ENCODE measurements at regions not wholly inside any gene's neighbourhood (a gene's known extent, or its start where the extent isn't known, plus 50 kb on each side); places are given as distances from the start of the nearest gene placed in this dataset.

- intact Hi-C loops (cut with DNase I): no loop called here
- H3K4me3 ChIP-seq: no peak overlapping the region
- ATAC-seq (no peak), DNase-seq (no peak)
- no peaks in the 10 kb centered on the region for H3K36me3 ChIP-seq
- no peaks in the 10 kb centered on the region for H3K27me3 ChIP-seq
- no peaks in the 10 kb centered on the region for H3K9me3 ChIP-seq
- H3K4me1 ChIP-seq: no peaks in the 10 kb centered on the region
- H3K27ac ChIP-seq: no peak overlapping the region
- TF ChIP-seq CTCF (IDR thresholded peaks at IDR 0.05): no peak
Observed at GRCh38 chr2:198710562-198710961, 747.2 kb downstream of the SATB2 start.

GRCh38 chr2:198706476-198707082 lies 751.2 kb downstream of the SATB2 start:
- no peak overlapping the region for H3K4me3 ChIP-seq
- ATAC-seq: no peak
- intact Hi-C loops (cut with DNase I): no loop called here

GRCh38 chr2:198703281-198703680 lies 754.5 kb downstream of the SATB2 start:
- ATAC-seq (no peak), DNase-seq (no peak)
- no peak overlapping the region for H3K4me3 ChIP-seq
- no peak overlapping the region for H3K27ac ChIP-seq
- no peaks in the 10 kb centered on the region for H3K27me3 ChIP-seq
- H3K36me3 ChIP-seq: no peaks in the 10 kb centered on the region
- intact Hi-C loops (cut with DNase I): no loop called here
- no peak for TF ChIP-seq CTCF (IDR thresholded peaks at IDR 0.05)
- no peaks in the 10 kb centered on the region for H3K9me3 ChIP-seq
- H3K4me1 ChIP-seq: no peaks in the 10 kb centered on the region

More at GRCh38 chr2:198706476-198707082, 751.2 kb downstream of the SATB2 start:
- DNase-seq: no peak
- Histone ChIP-seq H3K27ac (no peak overlapping the region), H3K4me1 (no peaks in the 10 kb centered on the region), H3K27me3 (no peaks in the 10 kb centered on the region), H3K9me3 (no peaks in the 10 kb centered on the region), H3K36me3 (no peaks in the 10 kb centered on the region)
- no peak for TF ChIP-seq CTCF (IDR thresholded peaks at IDR 0.05)

GRCh38 chr2:198702796-198703195 lies 754.9 kb downstream of the SATB2 start:
- DNase-seq: no peak
- no peak for ATAC-seq
- Histone ChIP-seq H3K9me3 (no peaks in the 10 kb centered on the region), H3K27me3 (no peaks in the 10 kb centered on the region), H3K27ac (no peak overlapping the region), H3K4me3 (no peak overlapping the region), H3K36me3 (no peaks in the 10 kb centered on the region), H3K4me1 (no peaks in the 10 kb centered on the region)
- intact Hi-C loops (cut with DNase I): no loop called here
- no peak for TF ChIP-seq CTCF (IDR thresholded peaks at IDR 0.05)

GRCh38 chr2:198701481-198701880 lies 756.3 kb downstream of the SATB2 start:
- H3K27ac ChIP-seq: no peak overlapping the region
- no peaks in the 10 kb centered on the region for H3K27me3 ChIP-seq
- H3K4me1 ChIP-seq: no peaks in the 10 kb centered on the region
- no peaks in the 10 kb centered on the region for H3K9me3 ChIP-seq
- DNase-seq (no peak), ATAC-seq (no peak)
- no peak overlapping the region for H3K4me3 ChIP-seq
- no peaks in the 10 kb centered on the region for H3K36me3 ChIP-seq
- intact Hi-C loops (cut with DNase I): no loop called here
- no peak for TF ChIP-seq CTCF (IDR thresholded peaks at IDR 0.05)

GRCh38 chr2:198700319-198700718 lies 757.4 kb downstream of the SATB2 start:
- H3K9me3 ChIP-seq: no peaks in the 10 kb centered on the region
- TF ChIP-seq CTCF (IDR thresholded peaks at IDR 0.05): no peak
- H3K27ac ChIP-seq: no peak overlapping the region
- H3K27me3 ChIP-seq: no peaks in the 10 kb centered on the region
- ATAC-seq: no peak
- no peaks in the 10 kb centered on the region for H3K36me3 ChIP-seq
- intact Hi-C loops (cut with DNase I): no loop called here
- DNase-seq: no peak
- H3K4me3 ChIP-seq: no peak overlapping the region
- no peaks in the 10 kb centered on the region for H3K4me1 ChIP-seq
